Hippocampal formation (tissue), 2 donors: ENCODE measurements at regions not wholly inside any gene's neighbourhood (a gene's known extent, or its start where the extent isn't known, plus 50 kb on each side); places are given as distances from the start of the nearest gene placed in this dataset.

Experiments
- DNase-seq, 2 donors: peaks; one replicate each; lab custom pipeline; 2025; lab: John Stamatoyannopoulos, UW

DNA sequence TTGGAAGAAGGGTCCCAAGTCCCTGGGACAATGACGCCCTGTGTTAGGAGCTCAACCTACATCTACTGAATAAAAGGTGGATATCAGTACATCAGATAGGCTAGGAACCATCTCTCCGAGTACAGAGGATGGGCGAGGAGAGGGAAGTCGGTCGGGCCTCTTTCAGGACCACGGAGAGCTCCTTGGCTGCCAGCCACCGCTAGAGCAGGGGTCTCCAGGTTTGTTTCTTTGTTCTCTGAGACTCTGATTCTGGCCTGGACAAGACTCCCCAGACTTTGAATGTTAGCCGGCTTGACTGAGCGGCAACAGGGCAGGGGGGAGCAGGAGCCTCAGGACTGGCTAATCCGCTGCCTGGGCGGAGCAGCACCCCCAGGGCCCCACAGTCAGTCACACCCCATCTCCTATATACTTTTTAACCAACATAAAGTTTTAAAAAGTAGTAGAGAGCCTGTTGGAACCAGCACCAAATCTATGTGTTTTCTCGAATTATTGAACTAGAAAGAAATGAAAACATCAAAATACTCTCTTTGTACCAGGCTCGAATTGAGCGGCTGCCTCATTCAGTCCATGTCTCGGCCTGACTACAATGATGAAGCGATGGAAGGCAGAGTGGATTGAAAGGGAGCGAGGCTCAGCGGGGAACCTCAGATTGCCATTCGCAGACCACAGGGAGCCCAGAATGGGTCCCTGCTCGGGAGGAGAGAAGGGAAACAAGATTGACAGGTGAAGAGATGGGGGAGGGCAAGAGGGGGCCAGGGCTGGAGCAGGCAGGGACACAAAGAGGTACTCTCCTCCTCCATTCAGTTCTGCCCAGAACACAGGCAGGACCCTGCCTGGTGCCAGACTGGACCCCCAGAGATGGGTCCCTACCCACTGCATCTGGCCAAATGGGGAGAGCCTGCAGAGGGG lies 131.6 kb downstream of the TPRA1 start:
- no peak for DNase-seq

DNA sequence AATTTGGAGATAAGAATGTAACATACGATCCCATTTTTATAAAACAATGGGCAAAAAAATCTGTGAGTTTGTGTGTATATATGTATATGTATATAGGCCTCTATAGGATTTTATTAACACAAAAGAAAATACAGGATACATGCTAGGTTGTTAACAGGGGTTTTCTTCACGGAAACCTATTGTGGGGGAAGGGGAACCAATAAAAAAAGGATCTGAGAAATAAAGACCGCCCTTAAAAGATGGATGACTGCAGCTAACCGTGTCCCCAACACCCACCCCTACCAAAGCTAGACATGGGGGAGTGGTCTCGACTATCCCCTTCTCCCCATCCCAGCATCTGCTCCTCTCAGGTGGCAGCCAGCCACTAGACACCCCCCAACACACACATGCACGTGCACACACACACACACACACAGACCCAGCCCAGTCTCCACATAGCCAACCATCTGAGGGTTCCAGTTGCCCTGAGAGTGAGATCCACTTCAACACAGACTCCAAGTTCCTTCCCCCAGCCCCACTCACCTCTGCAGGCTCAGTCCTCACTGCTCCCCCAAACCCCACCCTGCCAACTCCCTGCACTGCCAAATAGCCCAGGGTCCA lies 132.9 kb downstream of the TPRA1 start:
- no peak for DNase-seq

- DNase-seq: no peak
These were observed 133.4 kb downstream of the TPRA1 start for GRCh38 chr3:127457094-127457475.

DNA sequence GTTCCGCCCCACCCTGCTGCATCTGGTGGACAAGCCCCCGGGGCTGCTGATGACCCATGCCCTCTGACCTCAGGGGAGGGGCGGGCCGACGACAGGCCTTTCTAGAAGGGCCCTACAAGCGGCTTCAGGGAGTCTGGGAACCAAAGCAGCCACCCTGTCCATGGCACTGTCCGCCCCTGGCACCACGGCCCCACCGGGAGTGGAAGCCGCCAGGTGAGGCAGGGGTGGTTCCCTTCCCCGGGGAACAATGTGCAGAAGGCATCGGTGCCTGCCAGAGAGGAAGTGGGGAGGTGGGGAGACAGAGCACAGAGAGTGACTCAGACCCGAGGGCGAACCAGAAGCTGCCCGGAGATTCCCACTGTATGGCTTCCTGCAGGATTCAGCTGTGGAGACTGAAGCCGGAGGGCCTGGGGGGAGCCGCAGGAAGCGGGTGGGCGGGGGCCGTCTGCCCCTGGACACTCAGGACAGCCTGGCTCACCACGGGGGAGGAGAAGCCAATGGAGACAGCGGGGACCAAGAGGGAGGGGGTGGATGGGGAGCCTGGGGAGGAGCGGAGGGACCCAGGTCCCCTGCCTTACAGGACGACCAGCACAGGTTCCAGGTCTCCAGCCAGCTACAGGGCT lies 134.0 kb downstream of the TPRA1 start:
- no peak for DNase-seq

DNA sequence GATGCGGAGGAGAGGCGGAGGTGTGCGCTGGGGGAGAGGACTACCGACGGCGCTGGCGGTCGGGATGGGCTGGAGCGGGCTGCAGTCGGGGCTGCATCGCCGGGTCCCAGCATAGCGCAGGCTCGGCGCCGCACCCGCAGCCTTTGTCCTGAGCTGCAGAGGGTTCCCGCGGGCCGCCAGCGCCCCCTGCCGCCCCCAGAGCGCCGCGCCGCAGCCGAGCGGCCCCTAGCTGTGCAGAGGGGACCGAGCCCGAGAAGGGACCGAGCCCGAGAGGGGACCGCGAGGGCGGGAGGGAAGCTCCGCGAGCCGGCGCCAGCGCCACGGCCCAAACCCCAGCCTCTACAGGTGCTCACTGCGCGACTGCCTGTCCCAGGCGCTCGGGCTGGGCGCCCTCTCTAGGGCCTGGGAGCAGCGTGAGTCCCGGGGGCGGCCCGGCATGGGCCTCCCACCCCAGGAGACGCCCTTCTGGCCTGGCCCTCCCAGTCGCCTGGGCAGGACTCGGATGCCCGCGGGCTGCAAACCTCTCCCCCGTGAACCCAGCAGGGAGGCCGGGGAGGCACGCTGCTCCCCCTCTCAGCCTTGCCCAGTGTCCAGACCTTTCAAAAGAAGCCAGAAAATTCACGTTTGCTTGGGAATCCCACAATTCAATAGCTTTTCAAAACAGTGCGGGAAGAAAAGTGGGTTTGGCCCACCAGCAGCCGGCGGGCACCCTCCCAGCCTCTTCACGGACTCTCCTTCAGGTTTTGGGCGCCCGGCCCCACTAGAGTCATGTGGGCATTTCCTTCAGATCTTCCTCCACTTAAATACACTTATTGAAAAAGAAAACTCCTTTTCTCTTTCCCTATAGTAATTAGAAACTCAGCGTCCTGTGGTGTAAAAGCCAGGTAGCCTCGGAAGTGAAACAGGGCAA lies 134.7 kb downstream of the TPRA1 start:
- DNase-seq: peak in 1 of 2 donors; percentile 67

DNA sequence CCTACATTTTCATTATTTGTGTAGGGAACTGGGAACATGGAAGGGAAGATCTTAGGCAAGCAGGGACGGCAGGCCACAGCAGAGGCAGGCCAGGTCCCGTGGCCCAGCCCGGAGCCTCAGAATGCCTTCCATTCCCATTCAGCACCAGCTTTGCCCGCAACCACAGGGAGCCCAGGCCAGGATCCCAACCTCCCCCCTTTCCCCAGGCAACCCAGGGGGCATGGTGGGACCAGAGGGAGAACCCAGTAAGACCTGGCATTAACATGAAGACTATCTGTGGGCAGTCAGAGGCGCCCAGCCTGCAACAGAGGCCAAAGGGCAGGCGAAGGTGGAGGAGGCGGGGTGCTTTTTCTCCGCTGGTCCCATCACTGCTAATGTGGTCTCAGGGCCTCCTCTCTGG lies 135.6 kb downstream of the TPRA1 start:
- no peak for DNase-seq

GRCh38 chr3:127454051-127454450 lies 136.5 kb downstream of the TPRA1 start:
- DNase-seq: no peak

DNA sequence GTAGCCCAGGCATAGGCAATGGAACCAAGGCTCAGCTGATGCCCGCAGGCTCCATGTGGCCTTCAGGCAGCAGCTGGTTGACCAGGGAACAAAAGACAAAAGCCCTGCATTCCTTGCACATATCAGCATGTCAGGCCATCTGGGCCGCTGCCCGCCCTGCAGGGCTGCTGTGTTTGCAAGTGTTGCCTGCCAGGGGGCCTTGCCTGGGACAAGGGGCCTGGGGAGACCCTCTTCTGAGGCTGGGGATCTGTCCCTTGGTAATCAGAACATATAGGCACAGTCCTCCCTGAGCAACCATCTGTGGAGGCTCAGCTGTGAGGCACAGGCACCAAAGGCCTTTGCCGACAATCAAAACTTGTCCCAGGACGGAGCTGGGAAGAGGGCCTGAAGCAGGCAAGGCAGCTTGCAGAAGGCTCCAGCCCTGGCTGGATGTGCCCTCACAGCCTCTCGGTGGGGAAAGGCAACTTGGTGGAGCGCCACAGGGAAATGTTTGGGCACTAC lies 138.2 kb downstream of the TPRA1 start:
- DNase-seq: peak in 1 of 2 donors; percentile 19

DNA sequence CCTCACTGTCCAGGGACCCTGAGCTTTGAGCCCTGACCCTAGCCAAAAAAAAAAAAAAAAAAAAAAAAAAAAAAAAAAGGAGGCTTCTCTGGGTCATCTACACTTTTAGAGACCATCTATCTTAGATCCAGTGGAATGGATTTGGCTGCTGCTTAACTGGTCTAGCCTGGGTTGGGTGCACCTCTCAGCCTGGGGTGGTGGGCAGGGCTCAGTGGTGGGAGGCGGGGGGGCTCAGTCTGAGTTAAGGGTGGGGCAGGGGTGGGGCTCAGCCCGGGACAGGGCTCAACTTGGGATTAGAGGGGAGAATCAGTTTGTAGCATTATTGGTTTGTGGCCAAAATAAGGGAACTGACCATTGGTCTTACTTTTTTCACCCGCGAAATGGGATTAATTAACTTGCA lies 139.2 kb downstream of the TPRA1 start:
- DNase-seq: no peak

DNA sequence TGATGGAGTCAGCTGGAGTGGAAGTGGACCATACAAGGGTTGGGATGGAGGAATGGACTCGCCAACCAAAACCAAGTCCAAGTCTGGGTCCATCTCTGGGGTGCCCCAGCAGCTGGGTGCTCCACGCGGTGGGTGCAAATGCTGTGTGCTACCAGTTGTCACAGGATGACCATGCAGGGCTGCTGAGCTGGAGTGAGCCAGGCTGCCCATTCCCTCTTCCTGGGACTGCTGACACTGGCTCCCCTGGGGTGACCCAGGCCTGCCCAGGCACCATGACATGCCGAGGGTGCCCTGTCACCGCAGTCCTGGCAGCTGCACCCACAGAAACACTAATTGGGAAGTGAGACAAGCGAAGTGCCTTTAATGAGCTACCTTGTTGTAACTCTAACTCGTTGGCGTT lies 140.2 kb downstream of the TPRA1 start:
- no peak for DNase-seq

DNA sequence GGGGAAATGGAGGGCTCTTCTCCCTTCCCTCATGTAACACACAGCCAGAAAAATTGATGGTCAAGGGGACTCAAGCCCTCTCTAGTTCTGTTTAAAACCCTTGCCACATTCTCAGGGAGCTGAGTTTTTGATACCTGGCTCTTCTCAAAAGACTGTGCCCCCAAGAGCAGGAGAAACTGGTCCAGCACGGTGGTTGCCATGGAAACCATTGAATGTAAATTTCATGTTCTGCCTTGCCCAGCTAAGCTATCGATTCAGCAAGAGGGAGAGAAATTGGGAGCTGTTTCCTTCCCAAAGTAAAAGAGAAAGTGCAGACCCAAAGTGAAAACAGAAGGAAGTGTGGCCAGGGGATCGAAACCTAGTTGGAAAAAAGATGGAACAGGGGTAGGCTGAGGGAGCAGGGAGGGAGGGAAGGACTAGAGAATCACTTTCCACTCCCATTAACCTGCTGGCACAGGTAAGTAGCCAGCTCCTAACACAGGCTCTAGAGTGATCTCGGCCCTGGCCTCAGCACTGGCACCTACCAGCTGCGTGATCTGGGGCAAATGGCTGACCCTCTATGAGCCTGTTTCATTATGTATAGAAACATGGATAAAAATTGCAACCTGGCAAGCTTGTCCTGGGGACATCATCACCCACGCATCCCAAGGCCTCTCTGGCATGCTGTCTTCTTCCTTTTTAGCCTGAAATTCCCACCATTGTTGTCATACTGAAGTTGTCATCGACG lies 140.9 kb downstream of the TPRA1 start:
- DNase-seq: peak in 1 of 2 donors; percentile 10

DNA sequence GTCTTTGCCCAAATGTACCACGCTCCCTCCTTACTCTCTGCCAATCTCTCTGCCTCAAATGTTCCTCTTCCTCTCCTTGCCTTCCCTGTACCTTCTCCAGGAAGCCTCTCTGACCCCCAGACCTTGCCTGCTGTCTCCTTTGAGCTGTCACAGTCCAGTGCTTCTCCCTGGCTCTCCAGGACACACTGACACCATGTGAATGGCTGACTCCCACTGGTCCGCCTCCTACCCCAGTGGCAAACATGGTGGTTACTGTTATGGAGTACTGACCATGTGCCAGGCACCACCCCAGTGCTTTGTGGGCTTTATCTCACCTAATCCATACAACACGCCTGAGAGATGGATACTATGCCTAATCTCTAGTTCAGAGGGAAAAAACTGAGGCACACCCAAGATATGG lies 141.9 kb downstream of the TPRA1 start:
- no peak for DNase-seq

DNA sequence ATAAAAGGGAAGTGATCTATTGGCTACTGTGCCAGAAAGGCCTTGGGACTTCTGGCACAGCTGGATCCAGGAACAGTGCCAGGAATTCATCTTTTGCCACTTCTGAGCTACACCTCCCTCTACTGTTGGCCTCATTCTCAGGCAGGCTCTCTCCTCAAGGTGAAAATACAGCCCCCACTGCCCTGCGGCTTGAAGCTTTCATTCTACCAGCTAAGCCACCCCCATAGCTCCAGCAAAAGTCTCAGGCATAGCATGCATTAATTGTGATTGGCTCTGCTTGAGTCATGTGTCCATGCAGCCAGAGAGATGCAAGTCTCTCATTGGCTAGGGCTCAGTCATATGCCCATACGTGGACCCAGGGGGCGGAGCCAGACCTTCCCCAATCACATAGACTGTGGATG lies 142.4 kb downstream of the TPRA1 start:
- DNase-seq: no peak

GRCh38 chr3:127446756-127447155 lies 143.8 kb downstream of the TPRA1 start:
- DNase-seq: no peak

DNA sequence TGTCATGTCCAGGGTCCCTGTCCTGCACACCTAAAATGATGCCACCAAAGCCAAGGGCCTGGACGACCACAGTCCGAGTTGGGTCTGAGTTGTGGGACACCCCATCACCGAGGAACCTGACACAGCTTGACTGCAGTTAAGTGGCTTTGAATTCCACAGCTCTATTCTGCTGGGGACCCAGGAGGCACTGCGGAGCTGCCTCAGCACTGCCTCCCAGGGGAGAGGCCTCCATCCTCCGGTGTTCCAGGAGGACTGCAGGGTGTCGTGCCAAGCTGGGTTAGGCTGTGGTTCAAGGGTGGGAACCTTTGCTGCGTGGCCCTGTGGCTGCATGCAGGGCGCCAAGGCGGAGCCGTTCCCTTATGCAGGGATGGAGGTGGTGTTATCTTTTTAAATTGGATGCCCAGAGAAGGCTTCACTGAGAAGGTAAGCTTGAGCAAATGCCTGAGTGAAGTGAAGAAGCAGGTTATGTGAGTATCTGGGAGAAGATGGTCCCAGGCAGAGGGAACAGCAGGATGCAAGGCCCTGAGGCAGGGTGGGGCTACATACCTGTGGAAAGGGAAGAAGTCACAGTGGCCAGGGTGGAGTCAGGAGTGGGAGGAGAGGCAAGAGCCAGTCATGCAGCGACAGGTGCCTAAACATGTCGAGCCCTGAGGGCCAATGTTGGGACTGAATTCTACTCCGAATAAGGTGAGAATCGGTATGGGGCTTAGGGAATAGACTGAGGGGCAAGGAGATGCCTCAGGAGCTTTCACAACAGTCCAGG lies 144.8 kb downstream of the TPRA1 start:
- DNase-seq: no peak

DNA sequence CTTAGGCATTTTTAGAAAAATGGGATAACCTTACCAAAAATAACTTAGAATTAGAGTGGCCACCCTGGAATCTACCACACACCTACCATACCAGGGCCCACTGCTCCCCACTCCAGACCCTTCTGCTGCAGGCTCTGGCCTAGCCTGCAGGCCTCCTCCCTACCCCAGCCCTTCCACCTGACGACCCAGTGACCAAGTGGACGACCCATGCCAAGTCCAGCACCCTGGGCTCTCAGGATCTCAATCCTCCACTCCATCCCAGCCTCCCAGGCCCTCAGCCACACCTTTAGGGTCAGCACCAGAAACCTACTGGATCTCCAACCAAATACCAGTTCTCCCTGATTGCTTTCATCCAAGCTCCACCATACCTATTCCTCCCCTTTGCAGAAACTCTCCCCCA lies 145.8 kb downstream of the TPRA1 start:
- DNase-seq: no peak

- no peak for DNase-seq
These were observed 146.8 kb downstream of the TPRA1 start for GRCh38 chr3:127443581-127444375.

- DNase-seq: no peak
These were observed 148.0 kb downstream of the TPRA1 start for GRCh38 chr3:127442506-127442905.

DNA sequence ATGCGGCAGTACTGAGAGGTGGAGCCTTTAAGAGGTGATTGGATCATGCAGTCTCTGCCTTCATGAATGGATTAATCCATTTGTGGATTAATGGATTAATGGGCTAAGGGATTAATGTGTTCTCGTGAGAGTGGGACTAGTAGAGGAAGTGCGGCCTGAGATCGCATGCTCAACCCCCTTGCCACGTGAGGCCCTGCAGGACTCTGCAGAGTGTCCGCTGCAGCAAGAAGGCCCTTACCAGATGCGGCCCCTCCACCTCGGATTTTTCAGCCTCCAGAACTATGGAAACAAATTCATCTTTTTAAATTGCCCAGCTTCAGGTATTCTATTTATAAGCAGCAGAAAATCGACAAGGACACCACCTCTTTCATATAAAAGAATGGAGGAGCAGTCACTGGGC lies 148.8 kb downstream of the TPRA1 start:
- no peak for DNase-seq

- DNase-seq: no peak
These were observed 150.1 kb downstream of the TPRA1 start for GRCh38 chr3:127440384-127440783.
